T-helper 2 cell treated with Interferon-gamma antibody and Interleukin-4, amounts not matched to agents 100 ng/mL and 5 ng/mL, for 36 hours (primary cell): ENCODE measurements at regions not wholly inside any gene's neighbourhood (a gene's known extent, or its start where the extent isn't known, plus 50 kb on each side); places are given as distances from the start of the nearest gene placed in this dataset.

Source experiments
- intact Hi-C: fragments of 100-400 bp; cut with micrococcal nuclease; formaldehyde crosslinking; loops from one replicate; pipeline ENCODE4 v1.15.1; 2023

DNA sequence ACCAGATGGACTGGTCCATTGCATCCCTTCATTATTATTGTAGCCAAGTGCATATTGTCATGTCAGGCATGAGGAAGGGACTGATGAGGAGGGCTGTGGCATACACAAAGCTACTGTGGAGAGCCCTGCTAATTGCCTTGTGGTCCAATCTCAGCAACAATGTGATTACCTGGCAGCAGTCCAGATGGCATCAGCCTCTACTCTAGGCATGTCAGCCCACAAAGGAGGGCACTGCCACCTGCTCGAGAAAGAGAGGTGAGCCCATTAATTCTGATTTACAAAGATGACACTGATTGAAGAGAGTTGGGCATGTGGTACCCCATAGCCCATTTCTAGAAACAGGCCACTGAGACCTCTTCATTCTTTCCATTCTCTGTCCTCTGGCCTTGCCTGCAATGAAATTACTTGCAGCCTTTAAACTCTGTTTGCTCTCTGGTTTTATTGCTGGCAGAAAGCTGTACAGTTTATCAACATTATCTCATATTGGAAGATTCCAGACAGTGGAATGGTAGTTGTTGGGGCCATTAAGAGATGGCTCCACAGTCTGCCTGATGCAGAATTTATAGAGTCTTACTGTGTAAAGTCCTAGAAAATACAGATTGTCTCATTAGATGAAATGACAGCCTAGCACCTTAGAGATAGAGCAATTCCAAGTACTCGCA is 307.7 kb downstream of the ARPP21 start:
- intact Hi-C loops: no loop called here

DNA sequence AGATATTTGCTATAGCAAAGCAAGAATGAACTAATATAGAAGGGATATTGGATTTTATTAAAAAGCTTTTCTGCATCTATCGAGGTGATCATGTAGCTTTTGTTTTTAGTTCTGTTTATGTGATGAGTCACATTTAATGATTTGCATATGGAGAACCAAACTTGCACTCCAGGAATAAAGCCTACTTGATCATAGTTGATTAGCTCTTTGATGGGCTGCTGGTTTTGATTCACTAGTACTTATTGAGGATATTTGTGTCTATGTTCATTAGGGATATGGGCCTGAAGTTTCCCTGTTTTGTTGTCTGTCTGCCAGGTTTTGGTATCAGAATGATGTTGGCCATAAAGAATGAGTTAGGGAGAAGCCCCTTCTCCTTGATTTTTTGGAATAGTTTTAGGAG is 310.7 kb downstream of the ARPP21 start:
- intact Hi-C loops: no loop called here

DNA sequence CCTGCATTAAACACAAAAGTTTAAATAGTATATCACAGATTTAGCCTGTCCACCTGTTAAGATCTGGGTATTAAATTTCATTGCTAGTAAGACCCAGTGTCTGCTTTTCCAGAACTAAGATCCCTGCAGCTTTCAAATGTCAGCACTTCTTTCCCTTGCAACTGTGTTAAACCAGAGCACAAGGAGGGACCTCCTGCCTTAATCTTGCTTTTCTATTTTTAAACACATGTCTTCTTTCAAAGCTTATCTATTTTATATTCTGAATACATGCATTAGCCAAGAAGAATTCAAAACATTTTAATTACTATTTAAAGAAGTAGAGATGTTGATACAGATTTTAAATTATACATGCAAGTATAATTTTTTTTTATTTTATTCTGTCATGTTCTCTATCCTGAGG is 315.1 kb downstream of the ARPP21 start:
- intact Hi-C loops: no loop called here

GRCh38 chr3:35965908-35966307 is 326.6 kb downstream of the ARPP21 start:
- intact Hi-C loops: loop anchor here (10.0 kb wide), 1 partner anchor 739 kb away; no protein-coding TSS in a partner anchor

DNA sequence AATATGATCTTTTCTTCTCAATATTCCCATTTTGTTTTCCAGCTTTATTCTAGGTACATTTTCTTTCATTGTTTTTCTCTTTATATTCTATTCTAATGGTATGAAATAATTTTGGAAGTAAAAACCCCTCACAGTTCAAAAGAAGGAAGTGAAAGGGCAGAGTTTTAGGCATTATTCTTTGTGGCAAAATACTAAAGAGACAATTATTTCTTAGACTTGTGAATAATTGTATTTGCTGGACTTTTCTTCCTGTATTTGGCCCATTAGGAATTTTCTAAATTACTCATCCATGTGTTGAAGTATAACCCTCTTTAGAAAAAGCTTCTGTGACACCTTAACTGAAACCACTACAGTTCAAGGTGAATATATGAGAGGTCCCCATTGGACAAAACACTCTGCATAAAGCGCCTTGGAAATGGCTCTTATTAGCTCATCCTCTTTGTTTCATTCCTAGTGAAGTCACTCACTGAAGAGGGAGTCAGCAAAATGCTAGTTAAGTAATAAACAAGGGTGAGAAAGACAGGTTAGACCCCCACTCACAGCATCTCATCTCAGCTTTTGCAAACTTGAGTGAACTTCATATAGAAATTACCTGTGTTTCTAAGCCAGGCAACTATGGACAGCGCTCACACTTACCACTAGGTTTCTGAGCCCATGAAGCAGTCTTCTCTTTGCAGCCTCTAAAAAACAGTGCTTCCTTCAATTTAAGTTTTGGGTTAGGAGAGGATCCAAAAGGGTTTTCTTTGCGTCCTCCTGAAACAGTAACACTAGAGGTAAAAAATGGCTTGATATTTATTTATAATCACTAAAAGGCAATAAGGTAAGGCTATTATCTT is 327.5 kb downstream of the ARPP21 start:
- intact Hi-C loops: loop anchor here (10.0 kb wide), 1 partner anchor 738 kb away; no protein-coding TSS in a partner anchor

GRCh38 chr3:35968043-35968622 is 328.8 kb downstream of the ARPP21 start:
- intact Hi-C loops: loop anchor here (10.0 kb wide), 1 partner anchor 737 kb away; no protein-coding TSS in a partner anchor

DNA sequence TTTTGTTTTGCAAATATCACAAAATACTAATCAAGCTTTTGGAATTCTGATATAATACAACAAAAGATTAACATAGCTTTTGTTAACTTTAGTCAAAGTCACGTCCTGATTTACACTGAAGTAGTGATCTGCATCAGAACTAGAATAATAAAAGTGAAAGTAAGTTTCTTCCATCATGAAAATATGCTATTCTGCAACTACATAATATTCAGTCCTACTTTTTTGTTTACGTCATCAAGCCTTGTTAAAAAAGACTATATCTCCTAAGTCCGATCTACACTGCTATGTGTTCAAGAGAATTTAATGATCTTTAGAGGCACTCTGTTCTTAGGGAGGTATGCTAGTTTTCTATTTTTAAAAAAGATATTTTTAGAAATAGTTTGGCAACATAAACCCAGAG is 330.1 kb downstream of the ARPP21 start:
- intact Hi-C loops: loop anchor here (10.0 kb wide), 1 partner anchor 735 kb away; no protein-coding TSS in a partner anchor

DNA sequence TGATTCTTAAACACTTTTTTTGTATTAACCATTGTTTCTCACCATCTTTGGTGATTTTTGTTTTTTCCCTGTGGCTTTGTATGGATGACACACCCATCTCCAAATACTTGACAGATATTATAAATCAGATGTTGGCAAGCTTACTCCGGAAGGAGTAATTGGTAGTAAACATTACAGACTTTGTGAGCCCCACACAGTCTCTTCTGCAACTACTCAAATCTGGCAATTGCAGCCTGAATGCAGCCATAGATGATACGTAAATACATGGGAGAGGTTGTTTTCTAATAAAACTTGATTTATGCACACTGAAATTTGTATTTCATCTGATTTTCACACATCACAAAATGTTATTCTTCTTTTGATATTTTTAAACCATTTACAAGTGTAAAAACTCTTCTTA is 331.5 kb downstream of the ARPP21 start:
- intact Hi-C loops: no loop called here

DNA sequence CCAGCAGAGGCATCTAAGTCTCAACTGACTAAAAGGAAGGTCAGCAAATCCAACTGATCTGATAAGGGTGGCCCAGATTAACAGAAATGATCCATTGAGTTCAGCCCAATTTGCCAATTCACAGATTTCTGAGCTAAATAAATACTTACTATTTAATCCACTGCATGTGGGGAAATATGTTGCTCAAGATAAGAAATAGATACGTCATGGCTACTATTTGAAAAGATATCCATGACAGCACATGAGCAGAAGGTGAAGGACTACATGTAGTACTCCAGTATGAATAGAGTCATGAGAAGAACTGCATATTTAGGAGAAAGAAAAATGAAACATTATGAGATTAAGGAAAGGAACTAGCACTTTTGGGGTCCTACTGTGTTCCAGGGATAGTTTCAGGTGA is 332.4 kb downstream of the ARPP21 start:
- intact Hi-C loops: no loop called here

GRCh38 chr3:35974872-35975271 is 335.5 kb downstream of the ARPP21 start:
- intact Hi-C loops: no loop called here

- intact Hi-C loops: no loop called here
These were observed 346.8 kb downstream of the ARPP21 start for GRCh38 chr3:35986161-35986560.

DNA sequence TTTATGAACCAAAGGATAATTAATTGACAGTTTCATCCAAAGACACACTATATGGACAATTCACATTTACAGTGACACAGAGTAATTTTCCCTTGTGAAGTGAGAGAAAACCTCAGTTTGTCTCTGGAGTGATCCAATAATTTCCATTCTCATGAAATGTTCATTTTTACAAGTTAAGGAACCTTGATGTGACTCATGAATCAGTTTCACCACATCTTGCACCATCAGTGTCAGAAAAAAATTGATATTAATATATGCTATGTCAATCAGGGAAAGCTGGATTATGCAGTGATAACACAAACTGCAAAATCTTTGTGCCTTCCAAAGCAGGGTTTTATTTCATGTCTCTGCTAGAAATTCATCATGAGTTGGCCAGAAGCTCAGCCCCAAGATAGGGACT is 348.1 kb downstream of the ARPP21 start:
- intact Hi-C loops: no loop called here

DNA sequence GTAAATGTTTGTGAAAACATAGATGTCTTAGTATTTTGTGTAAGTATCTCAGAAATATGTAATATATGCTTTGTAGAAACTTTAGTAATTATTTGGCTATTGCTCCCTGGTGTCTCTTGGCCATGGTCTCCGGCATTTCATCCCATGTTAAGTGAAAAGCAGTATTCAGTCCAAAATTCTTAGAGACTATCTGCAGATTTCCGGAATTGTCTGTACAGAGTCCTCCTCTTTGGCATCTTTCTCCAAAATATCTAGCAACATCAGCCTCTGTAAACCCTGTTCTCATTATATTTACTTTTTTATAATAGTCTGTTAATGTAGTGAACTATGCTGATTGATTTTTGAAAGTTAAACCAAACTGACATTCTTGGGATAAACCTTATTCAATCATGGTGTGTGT is 352.7 kb downstream of the ARPP21 start:
- intact Hi-C loops: no loop called here

DNA sequence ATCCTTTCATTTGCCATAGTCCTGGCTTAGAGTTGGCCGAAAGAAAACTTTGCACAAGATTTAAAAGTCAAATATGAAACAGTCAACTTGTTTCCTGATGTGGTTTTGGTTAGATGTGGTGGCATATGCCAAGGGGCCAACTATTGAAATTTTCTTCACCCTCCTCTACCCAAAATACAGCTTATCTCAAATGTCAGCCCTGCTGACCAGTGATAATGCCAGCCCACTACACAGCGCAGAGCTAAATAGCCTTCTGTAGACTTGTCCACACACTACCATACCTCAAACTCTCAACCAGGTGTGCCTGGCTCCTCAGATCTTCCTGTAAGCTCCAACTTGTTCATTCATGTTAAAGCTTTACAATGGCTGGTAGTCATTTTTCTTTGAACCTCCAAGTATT is 368.5 kb upstream of the STAC start:
- intact Hi-C loops: no loop called here

DNA sequence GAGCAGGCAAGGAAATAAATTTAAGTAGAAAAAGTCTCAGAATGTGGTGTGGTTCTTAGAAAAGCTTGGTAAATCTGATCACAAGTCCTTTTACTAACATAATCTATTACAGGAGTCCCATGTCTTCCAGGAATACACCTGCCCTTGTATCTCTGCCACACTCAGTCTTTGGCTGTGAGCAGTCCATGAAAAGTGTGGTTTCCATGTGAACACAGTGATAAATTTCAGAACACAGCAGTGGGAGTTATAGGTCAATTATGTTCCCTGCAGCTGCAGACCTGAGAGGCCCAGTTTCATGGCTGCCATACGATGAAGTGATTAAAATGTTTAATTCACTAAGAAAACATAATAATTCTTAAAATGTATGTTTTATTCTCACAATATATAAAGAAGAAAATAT is 366.9 kb upstream of the STAC start:
- intact Hi-C loops: no loop called here

- intact Hi-C loops: no loop called here
These were observed 355.1 kb upstream of the STAC start for GRCh38 chr3:36025232-36025631.

- intact Hi-C loops: no loop called here
These were observed 347.9 kb upstream of the STAC start for GRCh38 chr3:36032180-36033047.

DNA sequence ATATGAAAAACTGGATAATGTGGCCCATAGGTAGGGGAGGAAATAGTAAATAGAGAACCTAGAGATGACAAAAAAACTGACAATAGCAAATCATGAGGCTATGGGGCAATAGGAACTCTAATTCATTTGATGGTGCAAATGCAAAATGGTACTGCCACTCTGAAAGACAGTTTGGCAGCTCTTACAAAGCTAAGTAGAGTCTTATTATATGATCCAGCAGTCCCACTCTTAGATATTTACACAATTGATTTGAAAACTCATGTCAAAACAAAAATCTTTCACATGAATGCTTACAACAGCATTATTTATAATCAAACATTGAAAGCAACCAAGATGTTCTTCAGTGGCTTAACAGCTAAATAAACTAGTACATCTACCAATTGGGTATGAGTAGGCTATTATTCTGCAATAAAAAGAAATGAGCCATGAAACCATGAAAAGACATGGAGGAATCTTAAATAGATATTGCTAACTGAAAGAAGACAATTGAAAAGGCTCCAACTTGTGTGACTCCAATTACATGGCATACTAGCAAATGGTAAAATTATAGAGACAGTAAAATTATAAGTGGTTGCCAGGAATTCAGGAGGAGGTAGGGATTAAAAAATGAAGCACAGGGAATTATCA is 321.8 kb upstream of the STAC start:
- intact Hi-C loops: no loop called here

- intact Hi-C loops: no loop called here
These were observed 319.4 kb upstream of the STAC start for GRCh38 chr3:36060950-36061349.

DNA sequence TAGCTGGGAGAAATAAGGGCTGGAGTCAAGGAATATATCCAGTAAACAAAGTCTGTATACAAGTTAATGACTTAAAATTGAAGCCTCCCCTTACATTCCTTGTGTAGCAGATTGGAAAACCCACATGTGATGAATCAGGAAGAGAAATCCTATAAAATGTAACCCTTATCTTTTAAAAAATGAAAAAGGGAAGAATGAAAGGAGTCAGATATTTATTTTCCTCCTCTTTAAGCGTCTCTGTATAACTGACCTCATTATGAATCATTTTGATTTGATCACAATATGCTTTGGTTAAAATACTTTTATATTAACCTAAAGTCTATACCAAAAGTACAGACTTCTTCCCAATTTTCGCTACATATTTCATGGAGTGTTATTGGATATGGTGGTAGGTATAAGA is 316.3 kb upstream of the STAC start:
- intact Hi-C loops: no loop called here

DNA sequence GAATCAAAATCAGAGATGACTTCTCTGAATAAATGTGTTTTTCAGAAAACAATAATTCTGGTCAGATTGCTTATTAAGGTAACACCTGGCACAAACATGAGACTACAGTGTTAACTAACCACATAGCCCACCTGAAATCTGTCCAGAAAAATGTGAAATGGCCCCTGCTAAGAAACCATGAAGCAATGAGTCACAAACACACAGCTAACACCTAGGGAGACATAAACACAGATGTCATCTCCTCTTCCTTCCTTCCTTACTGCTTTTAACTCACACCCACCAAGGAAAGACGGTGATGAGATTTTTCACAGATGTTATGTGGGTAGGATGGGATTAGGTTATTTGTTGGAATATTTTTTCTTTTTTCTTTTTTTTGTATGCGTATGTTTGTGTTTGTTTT is 315.0 kb upstream of the STAC start:
- intact Hi-C loops: no loop called here
